ENCODE measurements at regions not wholly inside any gene's neighbourhood (a gene's known extent, or its start where the extent isn't known, plus 50 kb on each side); places are given as distances from the start of the nearest gene placed in this dataset.

GRCh38 chr4:74534121-74534520 is 89.2 kb downstream of the AREG start:
- ChIA-PET POLR2A (no interaction called here), CTCF (interaction anchor here (1.1 to 2.4 kb wide), 4 partner anchors 10 to 141 kb away, joined by 3 to 6 read pairs (median 6); no protein-coding TSS in a partner anchor)
- no peak for TF ChIP-seq CTCF (IDR thresholded peaks at IDR 0.05; ENCODE audit: insufficient read depth, low read depth, low read length)

GRCh38 chr4:74534936-74535335 is 90.0 kb downstream of the AREG start:
- ChIA-PET CTCF (interaction anchor here (1.1 to 2.4 kb wide), 3 partner anchors 9 to 140 kb away, joined by 3 to 6 read pairs (median 6); no protein-coding TSS in a partner anchor), POLR2A (no interaction called here)
- TF ChIP-seq CTCF (IDR thresholded peaks at IDR 0.05; ENCODE audit: insufficient read depth, low read depth, low read length) = no peak
- Histone ChIP-seq H3K4me3 (ENCODE audit: low read depth, low read length) (no peak overlapping the region), H3K27me3 (ENCODE audit: control insufficient read depth, insufficient read depth, low read length) (no peaks in the 10 kb centered on the region), H3K36me3 (ENCODE audit: control insufficient read depth, insufficient read depth, low read length) (no peaks in the 10 kb centered on the region)
- no peak for DNase-seq (ENCODE audit: low read depth)

More at GRCh38 chr4:74534121-74534520, 89.2 kb downstream of the AREG start:
- Histone ChIP-seq H3K4me3 (ENCODE audit: low read depth, low read length) (no peak overlapping the region), H3K36me3 (ENCODE audit: control insufficient read depth, insufficient read depth, low read length) (no peaks in the 10 kb centered on the region), H3K27me3 (ENCODE audit: control insufficient read depth, insufficient read depth, low read length) (no peaks in the 10 kb centered on the region)
- peak; percentile 59 for DNase-seq (ENCODE audit: low read depth)

- no peak for DNase-seq (ENCODE audit: low read depth)
- no peak for TF ChIP-seq CTCF (IDR thresholded peaks at IDR 0.05; ENCODE audit: insufficient read depth, low read depth, low read length)
- POLR2A ChIA-PET = no interaction called here
- H3K36me3 ChIP-seq (ENCODE audit: control insufficient read depth, insufficient read depth, low read length) = no peaks in the 10 kb centered on the region
- H3K4me3 ChIP-seq (ENCODE audit: low read depth, low read length) = no peak overlapping the region
- H3K27me3 ChIP-seq (ENCODE audit: control insufficient read depth, insufficient read depth, low read length) = no peaks in the 10 kb centered on the region
- CTCF ChIA-PET = interaction anchor here (2.4 kb wide), 1 partner anchor 8 kb away, joined by 6 read pairs; no protein-coding TSS in a partner anchor
These were observed 90.6 kb downstream of the AREG start for GRCh38 chr4:74535512-74535911.

- ChIA-PET POLR2A (no interaction called here), CTCF (interaction anchor here (0.8 to 0.9 kb wide), 2 partner anchors 135 to 139 kb away, joined by 4 read pairs; no protein-coding TSS in a partner anchor)
- DNase-seq (ENCODE audit: low read depth) = no peak
These were observed 91.6 kb downstream of the AREG start for GRCh38 chr4:74536557-74536956.

GRCh38 chr4:74537459-74537858 is 92.5 kb downstream of the AREG start:
- ChIA-PET POLR2A (no interaction called here), CTCF (interaction anchor here (0.7 to 1.2 kb wide), 4 partner anchors 9 to 138 kb away, joined by 3 to 4 read pairs (median 4); no protein-coding TSS in a partner anchor)
- TF ChIP-seq CTCF (IDR thresholded peaks at IDR 0.05; ENCODE audit: insufficient read depth, low read depth, low read length) = no peak
- Histone ChIP-seq H3K4me3 (ENCODE audit: low read depth, low read length) (no peak overlapping the region), H3K36me3 (ENCODE audit: control insufficient read depth, insufficient read depth, low read length) (no peaks in the 10 kb centered on the region), H3K27me3 (ENCODE audit: control insufficient read depth, insufficient read depth, low read length) (no peaks in the 10 kb centered on the region)
- DNase-seq (ENCODE audit: low read depth) = no peak

More at GRCh38 chr4:74536557-74536956, 91.6 kb downstream of the AREG start:
- TF ChIP-seq CTCF (IDR thresholded peaks at IDR 0.05; ENCODE audit: insufficient read depth, low read depth, low read length) = no peak
- H3K36me3 ChIP-seq (ENCODE audit: control insufficient read depth, insufficient read depth, low read length) = no peaks in the 10 kb centered on the region
- H3K4me3 ChIP-seq (ENCODE audit: low read depth, low read length) = no peak overlapping the region
- no peaks in the 10 kb centered on the region for H3K27me3 ChIP-seq (ENCODE audit: control insufficient read depth, insufficient read depth, low read length)

Data from BJ (cell line).